ENCODE measurements at regions not wholly inside any gene's neighbourhood (a gene's known extent, or its start where the extent isn't known, plus 50 kb on each side); places are given as distances from the start of the nearest gene placed in this dataset.

DNA sequence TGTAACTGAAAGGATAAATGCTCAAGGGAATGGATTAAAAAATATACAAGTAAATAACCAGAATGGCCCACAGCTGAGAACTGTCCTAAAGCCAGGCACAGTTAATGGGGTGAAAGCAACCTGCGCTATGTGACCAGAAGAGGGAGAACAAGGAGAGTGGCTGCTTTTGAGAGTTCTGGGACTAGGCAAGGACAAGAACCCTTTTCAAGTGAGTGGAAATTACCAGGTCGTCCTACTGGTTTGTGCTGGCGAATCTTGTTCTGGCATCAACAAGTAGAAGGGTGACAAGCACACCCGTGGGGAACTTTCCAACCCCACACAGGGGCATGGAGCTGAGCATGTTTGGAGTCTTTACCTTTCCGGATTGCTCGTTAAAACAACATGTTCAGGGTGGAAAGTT is 82.8 kb downstream of the TMEM17 start:
- Histone ChIP-seq H3K4me3 (ENCODE audit: low read depth, low read length) (no peak overlapping the region), H3K27me3 (ENCODE audit: control insufficient read depth, insufficient read depth, low read length) (no peaks in the 10 kb centered on the region), H3K36me3 (ENCODE audit: control insufficient read depth, insufficient read depth, low read length) (no peaks in the 10 kb centered on the region)
- TF ChIP-seq, protein P1, sequence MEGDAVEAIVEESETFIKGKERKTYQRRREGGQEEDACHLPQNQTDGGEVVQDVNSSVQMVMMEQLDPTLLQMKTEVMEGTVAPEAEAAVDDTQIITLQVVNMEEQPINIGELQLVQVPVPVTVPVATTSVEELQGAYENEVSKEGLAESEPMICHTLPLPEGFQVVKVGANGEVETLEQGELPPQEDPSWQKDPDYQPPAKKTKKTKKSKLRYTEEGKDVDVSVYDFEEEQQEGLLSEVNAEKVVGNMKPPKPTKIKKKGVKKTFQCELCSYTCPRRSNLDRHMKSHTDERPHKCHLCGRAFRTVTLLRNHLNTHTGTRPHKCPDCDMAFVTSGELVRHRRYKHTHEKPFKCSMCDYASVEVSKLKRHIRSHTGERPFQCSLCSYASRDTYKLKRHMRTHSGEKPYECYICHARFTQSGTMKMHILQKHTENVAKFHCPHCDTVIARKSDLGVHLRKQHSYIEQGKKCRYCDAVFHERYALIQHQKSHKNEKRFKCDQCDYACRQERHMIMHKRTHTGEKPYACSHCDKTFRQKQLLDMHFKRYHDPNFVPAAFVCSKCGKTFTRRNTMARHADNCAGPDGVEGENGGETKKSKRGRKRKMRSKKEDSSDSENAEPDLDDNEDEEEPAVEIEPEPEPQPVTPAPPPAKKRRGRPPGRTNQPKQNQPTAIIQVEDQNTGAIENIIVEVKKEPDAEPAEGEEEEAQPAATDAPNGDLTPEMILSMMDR (IDR thresholded peaks at IDR 0.05; ENCODE audit: insufficient read depth, low read length, poor library complexity, severe bottlenecking) = no peak
- DNase-seq (ENCODE audit: low read depth) = no peak

DNA sequence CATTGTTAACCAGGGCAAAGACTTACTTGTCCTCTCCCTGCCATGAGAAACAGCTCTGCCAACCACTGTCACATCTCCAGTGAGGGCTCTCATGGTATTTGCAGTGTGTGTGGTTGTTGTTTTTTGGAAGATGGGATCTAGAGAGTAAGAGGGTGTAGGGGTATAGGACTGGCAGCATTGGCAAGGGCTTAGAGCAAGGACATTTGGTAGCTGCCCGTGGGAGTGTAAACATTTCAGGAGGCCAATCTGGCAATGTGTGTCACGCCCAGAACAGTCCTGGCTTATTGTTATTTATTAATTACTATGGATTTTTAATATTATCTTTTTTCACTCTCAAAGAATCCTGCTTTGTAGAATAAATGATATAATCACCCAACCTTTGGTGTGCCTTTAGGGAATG is 90.5 kb downstream of the TMEM17 start:
- DNase-seq (ENCODE audit: low read depth) = no peak

DNA sequence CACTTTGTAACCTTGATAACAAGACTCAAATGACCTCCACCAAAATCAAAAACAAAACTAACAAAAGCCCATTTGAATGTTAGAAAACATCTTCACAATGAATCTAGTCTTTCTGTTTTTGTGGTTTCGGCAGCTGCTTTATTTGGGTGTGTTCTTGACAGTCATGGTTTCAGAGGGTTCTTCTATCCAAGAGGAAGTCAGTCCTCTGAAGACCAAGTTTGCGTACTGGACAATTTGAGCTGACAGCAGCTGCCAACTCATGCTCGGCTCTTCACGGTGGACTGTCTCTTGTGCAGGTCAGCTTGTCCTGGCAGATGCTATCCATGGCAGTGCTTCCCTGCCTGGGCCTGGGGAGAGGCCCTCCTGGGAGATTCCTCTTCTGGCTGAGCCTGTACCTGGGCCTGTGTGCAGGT is 91.0 kb downstream of the TMEM17 start:
- no peak for DNase-seq (ENCODE audit: low read depth)
- Histone ChIP-seq H3K4me3 (ENCODE audit: low read depth, low read length) (no peak overlapping the region), H3K36me3 (ENCODE audit: control insufficient read depth, insufficient read depth, low read length) (no peaks in the 10 kb centered on the region), H3K27me3 (ENCODE audit: control insufficient read depth, insufficient read depth, low read length) (no peaks in the 10 kb centered on the region)
- TF ChIP-seq, protein P1 (IDR thresholded peaks at IDR 0.05; ENCODE audit: insufficient read depth, low read length, poor library complexity, severe bottlenecking) = no peak

More for the DNA sequence above, 90.5 kb downstream of the TMEM17 start:
- Histone ChIP-seq H3K27me3 (ENCODE audit: control insufficient read depth, insufficient read depth, low read length) (no peaks in the 10 kb centered on the region), H3K36me3 (ENCODE audit: control insufficient read depth, insufficient read depth, low read length) (no peaks in the 10 kb centered on the region), H3K4me3 (ENCODE audit: low read depth, low read length) (no peak overlapping the region)
- TF ChIP-seq, protein P1 (IDR thresholded peaks at IDR 0.05; ENCODE audit: insufficient read depth, low read length, poor library complexity, severe bottlenecking) = no peak

DNA sequence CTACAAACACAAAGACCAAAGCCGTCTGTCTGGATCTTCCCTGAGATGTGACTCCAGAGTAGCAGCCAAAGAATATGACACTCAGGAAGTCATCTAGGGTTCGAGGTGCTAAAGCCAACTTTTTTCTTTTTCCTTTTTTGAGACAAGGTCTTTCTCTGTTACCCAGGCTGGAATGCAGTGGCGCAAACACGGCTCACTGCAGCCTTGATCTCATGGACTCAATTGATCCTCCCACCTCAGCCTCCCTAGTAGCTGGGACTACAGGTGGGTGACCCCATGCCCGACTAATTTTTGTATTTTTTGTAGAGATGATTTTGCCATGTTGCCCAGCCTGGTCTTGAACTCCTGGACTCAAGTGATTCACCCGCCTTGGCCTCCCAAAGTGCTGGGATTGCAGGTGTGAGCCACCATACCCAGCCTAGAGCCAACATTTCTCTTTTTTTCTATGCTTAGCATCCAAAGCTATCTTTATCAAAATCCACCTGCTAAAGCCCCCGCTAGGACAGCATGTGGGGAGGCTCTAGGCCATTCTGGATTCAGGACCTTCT is 92.8 kb downstream of the TMEM17 start:
- TF ChIP-seq, protein P1 (IDR thresholded peaks at IDR 0.05; ENCODE audit: insufficient read depth, low read length, poor library complexity, severe bottlenecking) = no peak
- H3K36me3 ChIP-seq (ENCODE audit: control insufficient read depth, insufficient read depth, low read length) = no peaks in the 10 kb centered on the region
- no peak overlapping the region for H3K4me3 ChIP-seq (ENCODE audit: low read depth, low read length)
- DNase-seq (ENCODE audit: low read depth) = no peak
- H3K27me3 ChIP-seq (ENCODE audit: control insufficient read depth, insufficient read depth, low read length) = no peaks in the 10 kb centered on the region

DNA sequence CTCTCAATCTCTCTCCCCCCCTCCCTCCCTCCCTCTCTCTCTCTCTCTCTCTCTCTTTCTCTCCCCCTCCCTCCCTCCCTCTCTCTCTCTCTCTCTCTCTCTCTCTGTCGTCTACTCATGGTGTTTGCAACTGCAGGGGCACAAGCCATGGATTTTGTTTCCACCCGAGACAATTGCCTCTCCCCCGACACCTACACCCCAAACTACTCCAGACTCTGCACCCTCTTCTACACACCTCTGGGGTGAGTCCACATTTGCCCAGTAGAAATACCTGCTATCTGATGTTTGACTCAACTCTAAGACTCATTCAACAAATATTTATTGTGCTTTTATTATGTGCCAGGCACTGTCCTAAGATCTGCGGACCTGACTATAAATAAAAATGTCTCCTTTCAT is 93.7 kb downstream of the TMEM17 start:
- no peak for DNase-seq (ENCODE audit: low read depth)
- Histone ChIP-seq H3K27me3 (ENCODE audit: control insufficient read depth, insufficient read depth, low read length) (no peaks in the 10 kb centered on the region), H3K4me3 (ENCODE audit: low read depth, low read length) (no peak overlapping the region), H3K36me3 (ENCODE audit: control insufficient read depth, insufficient read depth, low read length) (no peaks in the 10 kb centered on the region)
- TF ChIP-seq, protein P1 (IDR thresholded peaks at IDR 0.05; ENCODE audit: insufficient read depth, low read length, poor library complexity, severe bottlenecking) = no peak

DNA sequence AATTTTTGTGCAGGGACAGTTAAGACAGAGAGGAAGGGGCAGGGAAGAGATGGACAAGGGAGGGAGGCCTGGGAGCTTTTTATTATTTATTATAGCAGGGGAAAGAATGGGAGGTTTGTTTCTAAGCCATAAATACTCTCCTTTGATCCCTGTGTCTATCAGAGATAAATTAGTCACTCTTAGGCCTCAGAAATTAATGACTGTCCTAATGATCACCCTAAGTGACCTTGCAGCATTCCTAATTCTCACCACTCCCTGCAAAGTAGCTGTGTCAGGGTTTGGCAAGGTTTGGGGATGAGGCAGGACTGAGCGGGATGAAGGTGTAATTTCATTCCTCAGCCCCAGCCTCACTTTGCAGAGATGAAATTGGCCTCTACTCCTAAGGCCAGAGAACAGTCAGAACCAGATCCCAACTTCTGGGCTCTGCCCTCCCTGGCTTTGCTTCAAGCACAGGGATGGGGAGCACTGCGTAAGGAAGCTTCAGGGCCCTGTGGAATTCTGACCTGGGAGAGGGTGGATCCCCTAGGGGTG is 95.0 kb downstream of the TMEM17 start:
- TF ChIP-seq, protein P1 (IDR thresholded peaks at IDR 0.05; ENCODE audit: insufficient read depth, low read length, poor library complexity, severe bottlenecking) = no peak
- DNase-seq (ENCODE audit: low read depth) = no peak
- no peak overlapping the region for H3K4me3 ChIP-seq (ENCODE audit: low read depth, low read length)
- no peaks in the 10 kb centered on the region for H3K27me3 ChIP-seq (ENCODE audit: control insufficient read depth, insufficient read depth, low read length)
- no peaks in the 10 kb centered on the region for H3K36me3 ChIP-seq (ENCODE audit: control insufficient read depth, insufficient read depth, low read length)

All from kidney epithelial cell (primary cell).